Stimulated activated CD4-positive, alpha-beta T cell treated with anti-CD3 and anti-CD28 coated beads, Interleukin-2, amount 100 ng/mL, for 24 hours (primary cell): ENCODE measurements at regions not wholly inside any gene's neighbourhood (a gene's known extent, or its start where the extent isn't known, plus 50 kb on each side); places are given as distances from the start of the nearest gene placed in this dataset.
"Not testable (repeated sequence)": the region's sequence is repeated elsewhere in the genome, so short reads cannot be mapped to it uniquely, and the experiment has no call there.

Experiments used
- DNase-seq, 2 donors: peaks; one replicate each; pipeline ENCODE4 v3.0.0-alpha.2; 2020

DNA sequence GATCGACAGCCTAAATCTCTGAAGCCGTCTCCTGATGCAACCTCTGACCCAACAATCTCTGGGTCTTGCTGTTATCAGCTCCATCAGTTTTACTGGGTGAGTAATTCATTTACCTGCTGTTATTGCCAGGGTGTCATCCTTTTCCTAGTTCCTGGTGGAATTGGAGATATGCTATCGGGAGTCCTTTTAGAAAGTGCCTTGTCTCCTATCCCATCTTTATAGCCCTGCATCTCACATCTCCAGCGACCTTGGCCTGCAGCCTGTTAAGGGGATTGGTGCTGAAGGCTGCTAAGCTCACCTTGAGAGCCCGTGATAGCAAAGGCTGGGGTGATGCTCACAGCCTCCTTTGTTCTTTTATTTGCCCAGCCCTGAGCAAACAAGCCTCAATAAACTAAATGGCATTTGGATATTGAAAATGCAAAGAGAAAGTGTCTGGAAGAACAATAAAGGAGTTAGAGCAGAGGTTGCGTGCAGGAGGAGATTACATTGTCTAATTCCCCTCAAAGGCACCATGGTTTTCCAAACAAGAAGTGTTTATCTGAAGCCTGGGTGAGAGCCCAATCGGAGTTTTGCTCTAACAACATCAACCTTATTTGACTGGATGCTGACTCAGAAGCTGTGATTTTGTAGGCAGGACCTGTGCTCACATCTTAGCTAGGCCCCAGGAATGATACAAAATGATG, 101.8 kb downstream of the RPLP1 start:
- no peak for DNase-seq

DNA sequence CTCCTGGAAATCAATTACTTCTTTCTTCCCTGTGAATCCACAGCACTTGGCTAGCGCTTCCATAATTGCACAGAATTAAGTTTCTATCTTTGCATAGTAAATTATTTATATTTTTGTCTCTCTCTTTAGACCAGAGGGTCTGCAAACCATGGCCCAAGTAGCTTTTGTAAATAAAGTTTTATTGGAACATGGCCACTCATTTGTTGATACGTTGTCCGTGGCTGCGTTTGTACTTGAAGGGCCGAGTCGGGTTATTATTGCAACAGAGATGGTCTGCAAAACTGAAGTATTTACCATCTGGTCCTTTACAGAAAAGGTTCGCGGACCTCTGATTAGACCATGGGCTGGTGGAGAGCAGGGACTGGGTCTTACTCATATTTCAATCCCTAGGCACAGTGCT, 102.5 kb downstream of the RPLP1 start:
- no peak for DNase-seq

DNA sequence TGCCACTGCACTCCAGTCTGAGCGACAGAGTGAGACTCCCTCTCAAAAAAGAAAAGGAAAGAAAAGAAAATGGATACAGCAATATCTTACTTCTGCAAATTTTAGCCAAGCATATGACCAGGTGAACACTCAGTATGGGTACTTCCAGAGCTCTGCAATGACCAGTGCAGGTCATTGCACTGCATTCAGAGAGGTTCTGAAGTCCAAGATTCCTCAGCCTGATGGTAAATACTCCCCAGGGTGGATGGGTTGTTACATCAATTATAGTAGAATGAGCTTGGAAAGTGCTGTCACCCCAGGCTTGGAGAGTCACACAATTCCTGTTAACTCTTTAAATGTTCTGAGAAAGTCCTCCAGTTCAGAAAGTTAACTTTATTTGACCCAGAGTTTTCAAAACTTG, 103.7 kb downstream of the RPLP1 start:
- no peak for DNase-seq

DNA sequence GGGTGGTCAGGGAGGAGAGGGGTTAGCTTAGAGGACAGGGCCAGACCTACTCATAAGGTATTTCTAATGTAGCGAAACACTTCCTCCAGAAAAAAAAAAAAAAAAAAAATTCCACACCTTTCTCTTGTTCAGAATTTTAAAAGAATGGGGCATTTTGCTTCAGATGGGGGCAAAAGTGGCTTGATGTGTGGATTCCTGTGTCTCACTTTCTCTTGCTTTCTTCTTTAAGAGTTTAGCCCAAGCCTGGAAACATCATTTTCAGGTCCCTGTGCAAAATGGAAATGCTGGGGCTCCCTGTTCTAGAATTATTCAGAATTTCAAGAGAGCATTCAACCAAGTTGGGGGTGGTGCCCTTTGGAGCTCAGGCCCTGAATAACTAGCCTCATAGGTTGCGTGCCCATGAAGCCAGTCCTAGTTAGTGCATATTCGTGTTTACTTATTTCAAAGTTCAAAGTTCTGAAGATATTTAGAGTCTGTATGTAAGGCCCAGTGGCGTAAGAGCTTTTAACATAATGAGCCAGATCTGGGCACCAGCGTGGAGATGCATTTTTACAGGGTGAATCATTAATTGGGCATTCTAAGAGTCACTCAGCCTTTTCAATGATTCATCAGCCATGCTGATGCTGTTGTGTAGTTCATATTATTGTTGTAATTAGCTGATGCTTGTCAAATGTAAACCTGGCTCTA, 104.5 kb downstream of the RPLP1 start:
- no peak for DNase-seq

DNA sequence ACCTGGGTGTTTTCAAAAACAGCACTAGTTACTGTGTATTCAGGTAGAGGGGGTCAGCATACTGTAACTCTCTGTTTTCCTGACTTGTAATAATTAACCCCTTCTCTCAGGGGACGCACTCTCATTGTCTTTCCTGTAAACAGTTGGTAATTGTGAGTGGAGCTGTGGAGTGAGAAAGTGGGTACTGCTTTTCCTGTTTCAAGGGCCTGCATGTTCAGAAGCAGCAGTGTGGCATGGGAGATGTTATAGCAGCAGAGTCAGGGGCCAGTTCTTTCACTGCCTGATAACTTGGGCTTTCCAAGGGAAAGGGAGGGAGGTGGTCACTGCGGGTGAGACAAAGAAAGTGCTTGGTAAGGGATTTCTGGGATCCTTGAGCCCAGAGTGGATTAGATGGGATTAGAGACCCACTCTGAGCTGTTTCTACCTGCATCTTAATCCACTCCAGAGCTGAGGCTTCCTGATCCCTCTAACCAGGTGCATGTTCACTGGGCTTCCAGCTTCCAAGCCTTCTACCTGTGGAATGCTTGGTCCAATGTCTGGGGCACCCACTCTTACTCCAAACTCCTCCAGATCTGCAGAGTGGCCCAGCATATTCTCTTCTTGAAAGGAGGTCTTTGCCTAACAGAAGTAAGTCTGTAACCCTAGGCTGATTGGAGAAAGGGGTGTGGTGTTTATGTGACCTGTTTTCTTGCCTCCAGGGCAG, 105.2 kb downstream of the RPLP1 start:
- no peak for DNase-seq

DNA sequence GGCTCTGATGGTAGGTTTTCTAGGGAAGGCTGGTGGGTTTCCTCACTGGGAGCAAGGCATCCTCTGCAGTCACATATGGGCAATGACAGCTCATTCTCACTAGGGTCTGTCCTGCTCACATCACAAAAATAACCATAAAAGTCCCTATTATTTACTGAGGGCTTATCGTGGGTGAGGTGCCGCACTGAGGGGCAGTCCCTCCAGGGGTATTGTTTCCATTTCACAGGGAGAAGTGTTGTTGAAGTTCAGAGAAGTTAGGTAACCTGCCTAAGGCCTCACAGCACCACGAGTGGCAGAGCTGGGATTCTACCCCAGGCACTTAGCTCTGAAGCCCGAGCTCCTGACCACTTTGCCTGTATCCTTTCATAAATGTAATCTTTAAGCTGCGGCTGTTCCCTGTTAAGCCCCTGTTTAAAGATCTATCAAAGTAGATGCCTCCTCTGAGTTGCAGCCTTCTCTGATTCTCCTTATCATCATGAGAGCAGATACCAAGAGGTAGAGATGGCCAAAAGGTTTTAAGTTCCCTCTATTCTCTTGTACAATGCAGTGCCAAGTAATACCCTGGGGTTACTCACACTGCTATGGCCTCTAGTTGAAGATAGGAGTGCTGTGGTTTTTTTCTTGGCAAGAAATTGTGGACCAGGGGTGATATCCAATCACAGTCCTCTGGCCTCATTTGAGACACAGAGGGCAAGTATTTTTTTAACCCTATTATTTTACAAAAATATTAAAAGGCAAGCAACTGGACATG, 107.0 kb downstream of the RPLP1 start:
- no peak for DNase-seq

DNA sequence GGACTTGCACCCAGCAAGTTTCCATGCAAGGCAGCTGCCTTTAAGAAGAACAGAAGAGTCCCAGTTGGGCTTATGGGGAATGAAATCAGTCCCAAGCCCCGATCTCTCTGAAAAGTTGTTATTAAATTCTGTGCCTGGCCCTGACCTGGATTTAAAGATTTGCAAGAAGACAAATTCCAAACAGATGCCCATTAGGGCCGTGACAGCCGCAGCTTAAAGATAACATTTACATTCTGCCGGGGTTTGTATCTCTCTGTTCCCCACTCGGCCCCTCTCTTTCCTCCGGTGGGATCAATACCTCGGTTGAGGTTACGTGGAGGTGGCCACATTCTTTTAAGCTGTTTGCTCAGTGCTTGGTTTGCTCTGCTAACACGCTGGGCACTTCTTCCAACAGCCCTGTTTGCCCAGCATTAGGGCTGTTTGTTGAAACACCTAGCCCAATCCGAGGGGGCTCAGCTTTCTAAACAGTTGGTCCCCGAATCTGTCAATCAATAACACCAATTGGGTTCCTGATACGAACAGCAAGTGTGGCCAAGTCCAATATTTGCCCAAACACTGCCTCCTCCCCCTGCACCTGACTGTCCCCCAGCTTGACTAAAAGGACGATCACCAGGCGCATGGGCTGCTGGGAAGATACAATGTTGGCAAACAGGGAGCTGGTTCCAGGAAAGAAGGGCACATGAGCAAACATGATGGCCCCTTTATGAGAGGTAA, 108.6 kb downstream of the RPLP1 start:
- no peak for DNase-seq

DNA sequence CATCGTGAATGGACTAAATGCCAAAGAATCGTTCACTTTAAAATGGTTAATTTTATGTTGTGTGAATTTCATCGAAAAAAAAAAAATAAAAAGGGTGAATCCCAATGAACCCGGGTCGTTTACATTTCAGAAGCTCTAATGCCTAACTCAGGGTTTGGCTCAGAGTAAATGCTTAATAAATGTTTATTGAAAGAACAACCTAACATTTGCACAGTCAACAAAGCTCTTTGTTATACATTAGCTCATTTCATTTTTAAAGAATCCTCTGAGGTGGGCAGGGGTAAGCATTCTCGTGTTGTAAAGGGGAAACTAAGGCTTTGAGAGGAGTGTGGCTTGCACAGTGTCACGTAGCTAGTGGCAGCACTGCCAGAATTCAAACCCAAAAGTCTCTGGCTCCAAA, 109.5 kb downstream of the RPLP1 start:
- DNase-seq, result no peak

DNA sequence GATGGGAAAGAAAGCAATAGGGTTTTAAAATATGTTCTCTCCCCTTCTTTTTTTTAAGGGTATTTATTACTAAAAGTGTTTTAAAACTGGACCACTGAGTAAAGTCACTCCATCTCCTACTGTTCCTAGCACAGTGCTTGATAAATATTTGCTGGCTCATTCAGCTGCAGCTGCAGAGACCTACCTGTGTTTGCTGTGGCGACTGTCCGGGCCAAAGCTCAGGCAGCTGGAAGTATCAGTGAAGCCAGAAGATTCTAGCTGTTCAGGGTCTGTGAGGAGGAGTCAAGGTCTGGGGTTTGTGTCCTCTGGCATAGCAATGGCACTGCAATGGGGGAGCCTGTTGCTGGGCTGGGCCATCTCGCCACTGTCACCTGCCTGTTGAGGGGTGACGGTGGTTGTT, 109.9 kb downstream of the RPLP1 start:
- no peak for DNase-seq

DNA sequence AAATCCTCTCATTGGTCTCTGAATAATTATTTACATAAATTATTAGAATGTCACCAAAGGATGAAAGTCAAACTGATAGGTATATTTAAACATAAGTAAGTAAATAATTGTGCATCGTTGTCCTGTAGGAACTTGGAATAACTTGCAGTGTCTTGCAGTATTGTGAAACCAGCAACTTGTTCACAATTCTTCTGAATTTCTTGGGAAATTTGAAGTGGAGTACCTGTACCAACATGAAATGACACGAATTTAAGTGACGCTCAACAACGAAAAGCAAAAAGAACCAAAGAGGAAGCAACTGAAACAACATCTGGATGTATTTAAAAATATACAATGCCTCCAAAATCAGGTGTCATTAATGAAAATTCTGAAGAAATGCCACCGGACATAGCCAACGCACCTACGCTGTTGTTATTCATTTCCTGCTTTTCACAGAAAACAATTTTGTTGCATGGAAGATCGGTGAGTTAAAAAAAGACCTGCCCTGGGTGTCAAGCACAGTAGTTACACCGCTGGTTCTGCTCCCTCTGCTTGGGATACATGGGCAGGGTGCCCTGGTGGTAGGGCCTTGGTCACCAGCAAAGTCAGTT, 112.5 kb downstream of the RPLP1 start:
- DNase-seq, result no peak

DNA sequence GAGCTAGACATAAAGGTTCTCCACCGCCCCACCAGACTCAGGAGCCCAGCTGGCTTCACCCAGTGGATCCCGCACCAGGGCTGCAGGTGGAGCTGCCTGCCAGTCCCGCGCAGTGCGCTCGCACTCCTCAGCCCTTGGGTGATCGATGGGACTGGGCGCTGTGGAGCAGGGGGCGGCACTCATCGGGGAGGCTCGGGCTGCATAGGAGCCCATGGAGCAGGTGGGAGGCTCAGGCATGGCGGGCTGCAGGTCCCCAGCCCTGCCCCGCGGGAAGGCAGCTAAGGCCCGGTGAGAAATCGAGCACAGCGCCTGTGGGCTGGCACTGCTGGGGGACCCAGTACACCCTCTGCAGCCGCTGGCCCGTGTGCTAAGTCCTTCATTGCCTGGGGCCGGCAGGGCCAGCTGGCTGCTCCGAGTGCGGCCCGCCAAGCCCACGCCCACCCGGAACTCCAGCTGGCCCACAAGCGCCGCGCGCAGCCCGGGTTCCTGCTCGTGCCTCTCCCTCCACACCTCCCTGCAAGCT, 114.7 kb downstream of the RPLP1 start:
- DNase-seq, result not testable (repeated sequence)

DNA sequence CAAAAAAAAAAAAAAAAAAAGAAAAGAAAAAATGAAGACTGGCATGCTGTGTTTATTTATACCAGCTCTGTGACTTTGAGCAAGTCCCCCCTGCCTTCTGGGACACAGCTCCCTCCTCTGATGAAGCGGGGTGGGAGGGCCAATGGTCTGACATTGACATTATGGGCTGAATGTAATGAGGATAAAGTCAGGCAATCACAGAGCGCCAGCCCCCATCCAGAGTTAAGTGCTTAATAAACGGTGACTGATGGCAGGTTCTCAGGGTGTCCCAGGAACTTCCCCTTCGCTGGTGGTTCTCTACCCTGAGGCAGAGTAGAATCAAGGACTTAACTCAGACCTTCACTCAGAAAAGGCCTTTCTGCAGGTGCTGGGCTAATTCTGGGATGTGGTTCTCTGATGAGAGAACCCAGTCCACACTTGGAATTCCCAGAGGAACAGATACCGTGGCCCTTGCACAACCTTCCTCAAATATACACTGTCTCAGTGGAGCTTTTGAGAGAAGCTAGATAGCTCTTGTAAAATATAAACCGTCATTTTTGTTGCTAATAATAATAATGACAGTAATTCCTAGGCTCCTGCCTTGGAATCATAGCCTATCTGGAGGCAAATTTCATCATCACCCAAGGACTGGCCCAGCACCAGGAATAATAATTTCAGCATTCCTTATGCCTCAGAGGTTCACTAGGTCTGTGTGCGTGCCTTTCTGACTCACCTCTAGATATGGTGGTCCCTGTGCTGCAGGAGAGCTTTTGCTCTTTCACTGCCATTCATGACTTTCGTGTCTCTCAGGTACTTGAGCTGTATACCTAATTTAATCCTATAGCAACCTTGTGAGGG, 115.8 kb downstream of the RPLP1 start:
- no peak for DNase-seq

DNA sequence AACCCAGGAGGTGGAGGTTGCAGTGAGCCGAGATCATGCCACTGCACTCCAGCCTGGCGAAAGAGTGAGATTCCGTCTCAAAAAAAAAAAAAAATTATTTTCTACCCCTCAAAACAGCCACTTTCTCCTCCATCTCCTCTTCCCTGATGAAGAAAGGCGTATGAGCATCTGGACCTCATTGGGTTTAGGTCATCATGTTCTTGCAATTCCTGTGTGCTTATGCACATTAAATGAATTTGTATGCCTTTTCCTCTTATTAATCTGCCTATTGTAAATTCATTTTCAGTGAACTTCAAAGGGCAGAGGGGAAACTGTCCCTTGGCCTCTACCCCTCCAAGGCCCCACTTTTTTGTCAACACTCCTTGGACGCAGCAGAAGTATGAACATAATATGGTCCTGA, 117.8 kb downstream of the RPLP1 start:
- no peak for DNase-seq

DNA sequence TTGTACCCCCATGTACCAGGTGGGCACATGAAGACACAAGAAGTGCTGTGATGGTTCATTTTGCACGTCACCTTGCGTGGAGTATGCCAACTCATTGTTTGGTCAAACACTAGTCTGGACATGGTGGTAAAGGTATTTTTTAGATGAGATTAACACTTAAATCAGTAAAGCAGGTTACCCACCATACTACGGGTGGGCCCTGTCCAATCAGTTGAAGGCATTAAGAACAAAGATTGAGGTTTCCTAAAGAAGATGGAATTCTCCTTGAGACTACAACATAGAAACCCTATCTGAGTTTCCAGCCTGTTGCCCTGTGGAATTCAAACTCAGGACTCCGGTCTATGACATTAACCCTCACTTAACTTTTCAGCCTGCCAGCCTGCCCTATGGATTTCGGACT, 118.4 kb downstream of the RPLP1 start:
- no peak for DNase-seq

DNA sequence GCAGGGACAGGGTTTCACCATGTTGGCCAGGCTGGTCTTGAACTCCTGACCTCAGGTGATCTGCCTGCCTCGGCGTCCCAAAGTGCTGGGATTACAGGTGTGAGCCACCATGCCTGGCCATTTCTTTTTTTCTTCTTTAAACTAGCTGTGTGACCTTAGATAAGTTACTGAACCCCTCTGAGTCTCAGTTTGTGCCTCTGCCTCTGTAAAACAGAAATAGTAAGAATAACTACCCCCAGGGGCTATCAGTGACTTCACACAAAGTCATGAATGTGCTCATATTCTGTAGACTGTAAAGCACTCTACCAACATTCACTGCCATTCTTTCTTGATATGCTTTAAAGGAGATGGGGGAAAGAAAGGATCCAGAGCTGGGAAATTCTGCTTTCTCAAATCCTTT, 120.7 kb downstream of the RPLP1 start:
- DNase-seq, result not testable (repeated sequence)

DNA sequence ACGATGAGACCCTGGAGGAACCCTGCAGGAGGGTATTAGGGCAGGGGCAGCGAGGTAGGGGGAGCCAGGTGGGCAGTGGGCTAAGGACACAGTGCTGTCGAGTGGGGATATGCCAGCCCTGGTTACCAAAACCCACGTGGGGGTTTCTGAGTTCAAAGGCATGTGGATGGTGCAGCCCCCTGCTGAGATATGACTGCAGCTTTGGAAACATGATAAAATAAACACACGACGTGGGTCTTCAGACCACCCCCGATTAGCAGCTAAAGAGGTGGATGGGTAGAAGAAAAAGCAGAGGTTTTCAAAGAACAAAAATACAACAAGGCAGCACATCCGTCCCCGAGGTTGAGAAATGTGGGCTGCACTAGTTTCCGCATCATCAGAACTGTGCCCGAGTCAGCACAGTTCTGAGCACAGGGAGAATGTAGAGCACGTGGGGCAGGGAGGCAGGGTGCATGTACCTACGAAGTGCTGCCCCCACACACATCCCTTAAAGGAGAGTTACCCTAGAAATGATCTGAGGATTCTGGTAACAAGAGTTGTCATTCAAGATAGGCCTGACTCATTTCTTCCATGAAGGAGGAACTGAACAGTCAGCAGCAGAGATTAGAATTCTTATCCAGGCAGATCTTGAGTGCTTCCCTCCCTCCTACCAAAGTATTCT, 121.3 kb downstream of the RPLP1 start:
- DNase-seq, result peak; percentile 48 to 61

DNA sequence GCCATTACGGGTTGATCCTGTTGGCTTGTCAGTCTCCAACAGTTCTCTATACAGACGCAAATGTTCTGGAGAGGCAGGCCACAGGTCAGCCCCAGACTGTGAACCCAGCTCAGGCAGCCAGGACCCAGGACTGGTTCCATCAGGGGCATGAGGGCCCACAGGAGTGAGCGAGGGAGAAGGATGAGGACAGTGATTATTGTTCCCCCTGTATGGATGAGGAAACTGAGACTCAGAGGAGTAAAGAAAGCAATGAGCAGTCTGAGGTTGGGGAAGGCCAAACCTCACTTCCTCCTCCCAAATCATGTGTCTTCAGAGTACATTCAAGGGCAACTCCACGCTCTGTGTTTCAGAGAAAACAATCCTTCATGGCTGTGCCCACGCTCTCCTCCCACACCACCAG, 121.9 kb downstream of the RPLP1 start:
- DNase-seq, result no peak

DNA sequence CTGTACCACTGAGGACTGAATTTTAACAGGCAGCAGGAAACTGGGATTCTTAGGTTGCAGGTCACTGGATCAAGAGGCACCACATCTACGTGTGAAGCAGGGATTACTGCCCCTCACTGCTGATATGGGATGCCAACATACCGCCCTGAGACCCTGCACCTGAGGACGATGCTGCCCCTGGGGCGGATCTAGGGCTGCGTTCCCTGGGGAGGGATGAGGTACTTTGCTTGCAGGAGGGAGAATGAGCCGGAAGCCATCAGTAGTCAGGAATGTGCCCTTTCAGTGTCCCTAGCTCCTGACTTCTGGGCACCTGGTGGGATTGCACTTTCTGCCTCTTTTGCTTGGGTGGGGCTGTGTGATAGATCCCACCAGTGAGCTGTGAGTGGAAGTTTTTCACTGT, 122.8 kb downstream of the RPLP1 start:
- DNase-seq, result no peak

DNA sequence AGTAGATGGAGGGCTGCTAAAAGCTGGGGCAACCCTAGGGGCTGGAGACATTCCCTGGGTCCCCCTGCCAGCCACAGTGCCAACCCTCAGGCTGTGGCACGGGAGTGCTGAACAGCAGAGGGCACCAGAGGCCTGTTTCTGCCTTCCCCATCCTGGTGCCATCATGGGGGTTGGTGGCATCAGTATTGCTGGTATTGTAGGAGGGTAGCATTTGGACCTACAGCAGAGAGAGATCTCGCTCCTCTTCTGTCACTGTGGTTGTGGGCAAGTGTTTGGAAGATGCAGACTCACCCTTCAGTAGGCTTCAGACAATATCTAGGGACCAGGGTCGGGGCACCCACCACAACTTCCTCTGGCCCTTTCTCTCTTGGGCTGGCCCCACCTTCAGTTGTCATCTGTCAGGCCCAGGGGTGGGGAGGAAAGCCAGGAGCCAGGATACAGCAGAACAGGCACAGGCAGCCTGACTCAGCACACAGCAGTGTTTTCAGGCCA, 123.5 kb downstream of the RPLP1 start:
- peak; percentile 74 to 76 for DNase-seq

DNA sequence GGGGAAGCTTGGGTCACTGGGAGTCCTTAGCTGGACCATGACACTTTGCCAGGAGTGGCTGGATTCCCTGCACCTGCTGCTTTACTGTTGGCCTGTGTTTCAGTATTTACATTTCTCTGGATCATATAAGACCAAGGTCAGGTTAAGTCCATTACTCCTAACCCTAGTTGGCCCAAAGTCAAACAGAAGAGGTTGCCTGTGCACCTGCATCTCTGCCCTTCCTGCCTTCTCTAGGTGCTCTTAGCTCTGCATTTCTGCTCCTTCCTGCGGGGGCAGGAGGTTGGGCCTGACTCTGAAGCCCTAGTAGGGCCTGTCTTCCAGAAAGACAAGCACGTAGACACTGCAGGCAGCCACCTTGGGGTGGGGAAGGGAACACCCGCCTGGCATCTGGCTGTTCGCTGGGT, 124.3 kb downstream of the RPLP1 start:
- DNase-seq, result no peak
